Fibroblast of upper back skin (primary cell): ENCODE measurements at regions not wholly inside any gene's neighbourhood (a gene's known extent, or its start where the extent isn't known, plus 50 kb on each side); places are given as distances from the start of the nearest gene placed in this dataset.

Source experiments
- DNase-seq: peaks from one replicate; pipeline ENCODE4 v3.0.0-alpha.2; 2013

DNA sequence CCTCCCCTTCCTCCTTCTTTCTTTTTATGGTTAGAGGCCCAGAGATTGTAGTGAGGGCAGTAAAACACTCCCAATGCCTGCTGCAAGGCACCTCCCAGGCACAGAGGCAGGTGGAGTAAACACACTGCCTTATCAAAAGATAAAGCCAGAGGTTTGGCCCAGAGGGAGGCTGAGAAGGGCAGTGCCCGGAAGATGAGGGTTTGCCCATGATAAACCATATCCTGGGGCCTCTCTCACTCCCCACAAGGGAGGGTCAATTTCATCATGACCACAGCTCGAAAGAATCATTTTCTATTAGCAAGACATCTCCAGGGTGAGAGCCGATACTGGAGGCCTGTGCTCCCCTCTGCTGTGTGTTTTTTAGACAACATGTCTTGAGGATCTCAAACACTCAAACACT is 98.5 kb upstream of the FAM9C start:
- DNase-seq, result no peak

- no peak for DNase-seq
Observed at GRCh38 chrX:13140007-13140406, 95.6 kb upstream of the FAM9C start.

DNA sequence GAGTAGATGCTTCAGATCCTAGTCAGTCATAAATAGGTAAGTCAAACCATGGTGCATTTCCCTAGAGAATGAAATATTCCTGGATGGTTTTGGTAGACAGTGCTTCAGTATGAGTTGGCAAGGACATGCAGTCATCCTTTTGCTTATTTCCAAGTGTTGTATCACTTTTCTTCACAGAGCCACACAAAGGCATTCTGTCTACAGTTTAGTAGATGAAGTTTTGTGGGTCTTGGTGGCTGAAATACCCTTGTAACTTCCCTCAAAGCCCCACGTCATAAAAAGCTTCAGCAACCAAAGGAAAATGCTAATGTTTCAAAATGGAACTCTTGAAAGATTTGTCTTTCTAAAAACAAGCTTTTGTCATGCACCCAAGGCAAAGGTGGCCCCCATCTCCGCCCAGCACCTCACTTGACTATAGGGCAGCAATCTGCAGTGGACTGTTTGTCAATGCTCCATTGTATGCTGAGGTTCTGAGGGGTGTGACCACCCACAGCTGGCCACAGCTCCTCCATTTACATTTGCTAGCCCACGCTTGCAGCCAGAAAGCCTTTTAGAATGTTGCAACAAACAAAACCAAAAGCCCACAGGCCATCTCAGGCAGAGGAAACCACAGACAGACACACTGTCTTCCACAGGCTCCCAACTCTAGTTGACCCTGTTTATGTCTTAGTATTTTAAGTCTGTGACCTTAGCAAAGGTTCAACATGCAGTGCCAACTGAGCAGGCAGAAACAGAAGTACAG is 87.1 kb upstream of the FAM9C start:
- no peak for DNase-seq

GRCh38 chrX:13130816-13131215 is 86.4 kb upstream of the FAM9C start:
- DNase-seq, result no peak

DNA sequence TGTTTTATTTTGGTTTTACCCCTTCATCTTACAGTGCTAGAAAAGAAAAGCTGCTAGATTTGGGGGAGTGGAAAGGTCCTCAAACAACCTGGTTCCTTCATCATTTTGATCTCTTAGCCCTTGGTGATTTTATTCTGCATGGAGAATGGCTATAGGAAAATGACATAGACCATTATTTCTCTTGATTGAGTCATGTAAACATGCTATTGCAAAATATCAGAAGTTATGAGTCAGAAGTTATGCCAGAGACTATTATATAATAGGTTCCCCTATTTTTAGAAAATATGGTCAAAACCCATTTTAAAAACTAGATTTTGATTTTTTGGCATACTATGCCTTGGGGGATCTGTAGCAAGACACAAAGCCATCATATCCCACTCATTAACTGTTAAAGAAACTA is 83.7 kb upstream of the FAM9C start:
- DNase-seq, result peak; percentile 46

GRCh38 chrX:13126775-13127174 is 82.4 kb upstream of the FAM9C start:
- DNase-seq, result no peak

- DNase-seq, result no peak
Observed at GRCh38 chrX:13125188-13125587, 80.8 kb upstream of the FAM9C start.

- peak; percentile 68 for DNase-seq
Observed at GRCh38 chrX:13123857-13124345, 79.5 kb upstream of the FAM9C start.

DNA sequence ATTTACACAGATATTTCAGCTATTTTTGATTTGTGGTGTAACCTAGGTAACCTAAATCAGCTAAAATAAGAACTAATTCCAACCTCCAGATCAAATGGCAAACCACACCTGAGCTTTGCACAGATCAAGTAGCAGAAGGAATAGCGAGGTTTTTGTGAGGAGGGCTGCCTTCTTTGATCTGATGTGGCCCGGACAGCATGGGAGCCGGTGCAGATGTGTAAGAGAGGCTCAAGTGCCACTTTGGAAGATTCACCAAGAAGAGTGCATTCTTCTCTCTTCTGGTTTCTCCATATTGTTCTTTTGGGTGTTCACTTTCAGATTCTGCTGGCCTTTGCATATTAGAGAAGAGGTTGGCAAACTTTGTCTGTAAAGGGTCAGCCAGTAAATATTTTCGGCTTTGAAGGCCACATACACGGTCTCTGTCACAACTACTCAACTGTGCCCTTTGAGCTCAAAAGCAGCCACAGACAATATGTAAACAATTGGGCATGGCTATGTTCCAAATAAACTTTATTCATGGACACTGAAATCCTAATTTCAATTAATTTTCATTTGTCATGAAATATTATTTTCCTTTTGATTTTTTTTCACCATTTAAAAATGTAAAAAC is 78.9 kb upstream of the FAM9C start:
- no peak for DNase-seq

- no peak for DNase-seq
Observed at GRCh38 chrX:13121020-13121555, 76.7 kb upstream of the FAM9C start.

- DNase-seq, result peak; percentile 22
Observed at GRCh38 chrX:13120017-13120416, 75.6 kb upstream of the FAM9C start.

DNA sequence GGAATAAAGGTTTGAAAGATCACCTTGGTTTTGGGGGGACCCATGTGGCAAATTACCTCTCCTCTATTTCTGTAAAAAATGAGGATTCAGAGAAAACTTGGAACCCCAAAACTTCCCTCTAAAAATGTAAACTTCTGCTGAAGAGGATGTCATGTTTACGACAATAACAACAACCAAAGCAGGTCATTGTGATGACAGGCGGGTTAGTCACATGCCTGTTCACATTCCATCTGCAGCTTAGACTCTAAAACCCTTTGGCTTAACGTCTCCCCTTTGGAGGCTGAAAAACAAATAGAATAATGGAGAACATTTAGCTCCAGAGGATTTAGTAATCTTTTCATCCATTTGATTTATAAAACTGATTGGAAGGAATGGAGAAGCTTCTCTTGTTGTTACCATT is 75.0 kb upstream of the FAM9C start:
- no peak for DNase-seq

- no peak for DNase-seq
Observed at GRCh38 chrX:13115146-13115855, 70.9 kb upstream of the FAM9C start.

- DNase-seq, result no peak
Observed at GRCh38 chrX:13112499-13112898, 68.1 kb upstream of the FAM9C start.

- peak; percentile 89 for DNase-seq
Observed at GRCh38 chrX:13110433-13111324, 66.3 kb upstream of the FAM9C start.

- peak; percentile 41 for DNase-seq
Observed at GRCh38 chrX:13109817-13110216, 65.4 kb upstream of the FAM9C start.

DNA sequence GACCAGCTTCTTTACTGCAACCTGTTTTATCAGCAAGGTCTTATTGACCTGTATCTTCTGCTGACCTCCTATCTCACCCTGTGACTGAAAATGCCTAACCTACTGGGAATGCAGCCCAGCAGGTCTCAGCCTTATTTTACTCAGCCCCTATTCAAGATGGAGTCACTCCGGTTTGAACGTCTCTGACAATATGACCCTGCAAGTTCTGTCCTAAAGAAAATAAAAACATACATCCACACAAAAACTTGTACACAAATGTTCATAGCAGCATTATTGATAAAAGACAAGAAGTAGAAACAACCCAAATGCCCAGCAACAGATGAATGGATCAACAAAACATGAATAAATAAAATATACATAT is 59.5 kb upstream of the FAM9C start:
- no peak for DNase-seq

DNA sequence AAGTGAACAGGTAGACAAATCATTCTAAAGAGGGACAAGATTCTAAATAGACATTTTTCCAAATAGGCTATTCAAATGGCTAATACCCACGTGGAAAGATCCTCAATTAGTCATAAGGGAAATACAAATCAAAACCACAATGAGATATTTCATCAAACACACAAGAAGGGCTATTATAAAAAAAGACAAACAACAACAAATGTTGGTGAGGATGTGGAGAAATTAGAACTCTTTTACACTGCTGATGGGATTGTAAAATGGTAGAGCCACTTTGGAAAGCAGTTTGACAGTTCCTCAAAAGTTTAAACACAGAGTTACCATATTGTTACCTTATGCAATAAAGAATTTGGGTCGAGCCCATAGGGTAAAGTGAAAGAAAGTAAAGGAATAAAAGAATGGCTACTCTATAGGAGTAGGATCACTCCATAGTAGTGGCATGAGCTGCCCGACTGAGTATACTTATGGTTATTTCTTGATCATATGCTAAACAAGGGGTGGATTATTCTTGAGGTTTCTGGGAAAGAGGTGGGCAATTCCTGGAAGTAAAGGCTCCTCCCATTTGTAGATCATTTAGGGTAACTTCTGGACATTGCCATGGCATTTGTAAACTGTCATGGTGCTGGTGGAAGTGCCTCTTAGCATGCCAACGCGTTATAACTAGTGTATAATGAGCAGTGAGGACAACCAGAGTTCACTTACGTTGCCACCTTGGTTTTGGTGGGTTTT is 58.9 kb upstream of the FAM9C start:
- no peak for DNase-seq

DNA sequence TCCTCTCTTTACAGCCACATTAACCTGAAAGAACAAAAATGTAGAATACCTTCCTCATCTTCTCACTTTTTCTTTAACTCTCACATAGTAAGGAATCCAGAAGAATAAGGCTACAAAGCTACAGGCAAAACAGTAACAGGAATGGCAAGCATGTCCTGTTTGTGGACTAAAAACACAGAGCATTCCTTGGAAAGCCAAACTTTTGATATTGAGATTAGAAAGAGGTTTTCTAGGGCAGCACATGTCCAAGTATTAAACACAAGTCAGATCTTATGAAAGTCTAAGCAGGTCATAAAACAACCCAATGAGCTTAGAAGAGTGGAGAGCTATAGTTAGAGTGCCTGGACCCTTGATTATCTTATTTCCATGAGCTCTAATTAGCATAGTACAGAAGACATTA is 58.2 kb upstream of the FAM9C start:
- peak; percentile 29 for DNase-seq

- DNase-seq, result peak; percentile 73
Observed at GRCh38 chrX:13101441-13102139, 57.2 kb upstream of the FAM9C start.

- no peak for DNase-seq
Observed at GRCh38 chrX:13099121-13099520, 54.7 kb upstream of the FAM9C start.
